ENCODE measurements at regions not wholly inside any gene's neighbourhood (a gene's known extent, or its start where the extent isn't known, plus 50 kb on each side); places are given as distances from the start of the nearest gene placed in this dataset.

DNA sequence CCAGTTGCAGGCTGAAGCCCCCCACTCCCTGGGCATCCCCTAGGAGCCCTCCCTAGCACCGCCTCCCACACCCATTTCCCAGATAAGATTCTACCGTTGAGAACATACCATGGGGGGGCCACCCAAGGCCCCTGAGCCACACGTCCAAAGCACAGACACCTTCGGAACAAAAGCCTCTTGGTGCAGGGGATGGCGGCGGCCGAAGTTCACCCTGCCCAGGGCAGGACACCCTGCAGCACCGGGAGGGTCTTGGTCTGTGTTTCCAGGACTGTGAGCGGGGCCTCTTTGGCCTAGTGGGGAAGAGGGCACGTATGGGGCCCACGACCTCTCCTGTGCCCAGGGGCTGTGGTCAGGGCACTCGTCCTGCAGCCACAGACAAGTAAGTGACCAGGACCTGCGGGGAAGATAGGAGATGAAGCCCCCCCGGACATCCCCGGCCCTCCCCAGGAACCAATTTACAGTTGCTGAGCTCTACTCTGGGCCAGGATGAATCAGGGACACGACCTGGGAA lies 154.3 kb upstream of the C14orf180 start:
- Histone ChIP-seq H3K4me1 (ENCODE audit: low read depth) (no peaks in the 10 kb centered on the region), H3K36me3 (ENCODE audit: low read depth) (no peaks in the 10 kb centered on the region), H3K4me3 (no peak overlapping the region), H3K9me3 (no peaks in the 10 kb centered on the region)
- TF ChIP-seq, protein P1, sequence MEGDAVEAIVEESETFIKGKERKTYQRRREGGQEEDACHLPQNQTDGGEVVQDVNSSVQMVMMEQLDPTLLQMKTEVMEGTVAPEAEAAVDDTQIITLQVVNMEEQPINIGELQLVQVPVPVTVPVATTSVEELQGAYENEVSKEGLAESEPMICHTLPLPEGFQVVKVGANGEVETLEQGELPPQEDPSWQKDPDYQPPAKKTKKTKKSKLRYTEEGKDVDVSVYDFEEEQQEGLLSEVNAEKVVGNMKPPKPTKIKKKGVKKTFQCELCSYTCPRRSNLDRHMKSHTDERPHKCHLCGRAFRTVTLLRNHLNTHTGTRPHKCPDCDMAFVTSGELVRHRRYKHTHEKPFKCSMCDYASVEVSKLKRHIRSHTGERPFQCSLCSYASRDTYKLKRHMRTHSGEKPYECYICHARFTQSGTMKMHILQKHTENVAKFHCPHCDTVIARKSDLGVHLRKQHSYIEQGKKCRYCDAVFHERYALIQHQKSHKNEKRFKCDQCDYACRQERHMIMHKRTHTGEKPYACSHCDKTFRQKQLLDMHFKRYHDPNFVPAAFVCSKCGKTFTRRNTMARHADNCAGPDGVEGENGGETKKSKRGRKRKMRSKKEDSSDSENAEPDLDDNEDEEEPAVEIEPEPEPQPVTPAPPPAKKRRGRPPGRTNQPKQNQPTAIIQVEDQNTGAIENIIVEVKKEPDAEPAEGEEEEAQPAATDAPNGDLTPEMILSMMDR (IDR thresholded peaks at IDR 0.05) = no peak
- intact Hi-C loops (cut with DNase I, micrococcal nuclease) = no loop called here
- no peak for DNase-seq
- ATAC-seq = no peak

DNA sequence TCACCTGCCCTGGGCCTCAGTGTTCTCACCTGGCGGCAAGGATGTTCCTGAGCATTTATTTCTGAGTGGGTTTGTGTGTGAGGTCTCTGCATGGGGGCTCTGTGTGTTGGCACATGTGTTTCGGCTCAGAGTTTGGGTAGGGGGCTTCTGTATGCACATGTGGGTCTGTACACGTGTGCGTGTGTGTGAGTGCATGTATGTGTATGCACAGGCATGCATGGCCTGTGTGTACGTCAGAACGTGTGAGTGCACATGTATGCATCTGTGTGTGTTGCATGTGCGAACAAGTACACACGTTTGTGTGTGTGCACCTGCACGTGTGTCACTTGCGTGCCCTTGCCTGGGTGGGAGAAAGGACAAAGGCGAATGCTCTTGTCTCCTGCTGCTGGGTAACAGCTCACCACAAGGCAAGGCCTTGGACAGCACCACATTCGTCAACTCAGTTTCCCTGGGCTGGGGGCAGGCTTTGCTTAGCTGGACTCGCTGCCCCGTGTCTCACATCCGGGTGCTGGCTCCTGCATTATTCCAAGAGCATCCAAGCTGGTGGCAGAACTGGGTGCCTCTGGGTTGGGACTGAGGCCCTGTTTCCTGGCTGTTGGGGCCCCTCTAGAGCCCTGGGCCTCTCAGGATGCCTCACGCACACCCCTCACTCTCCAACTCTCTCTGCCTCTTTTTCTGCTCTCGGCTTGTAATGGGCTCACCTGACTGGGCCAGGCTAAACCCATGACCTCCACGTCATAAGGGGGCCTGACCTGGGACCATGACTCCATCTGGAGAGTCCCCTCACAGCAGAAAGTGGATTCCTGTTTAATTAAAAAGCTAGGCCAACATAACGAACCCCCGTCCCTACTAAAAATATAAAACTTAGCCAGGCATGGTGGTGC lies 153.6 kb upstream of the C14orf180 start:
- no peaks in the 10 kb centered on the region for H3K36me3 ChIP-seq (ENCODE audit: low read depth)
- no peak overlapping the region for H3K4me3 ChIP-seq
- H3K4me1 ChIP-seq (ENCODE audit: low read depth) = no peaks in the 10 kb centered on the region
- TF ChIP-seq, protein P1 (IDR thresholded peaks at IDR 0.05) = no peak
- no peaks in the 10 kb centered on the region for H3K9me3 ChIP-seq
- no peak for ATAC-seq
- DNase-seq = no peak
- intact Hi-C loops (cut with DNase I, micrococcal nuclease) = no loop called here

DNA sequence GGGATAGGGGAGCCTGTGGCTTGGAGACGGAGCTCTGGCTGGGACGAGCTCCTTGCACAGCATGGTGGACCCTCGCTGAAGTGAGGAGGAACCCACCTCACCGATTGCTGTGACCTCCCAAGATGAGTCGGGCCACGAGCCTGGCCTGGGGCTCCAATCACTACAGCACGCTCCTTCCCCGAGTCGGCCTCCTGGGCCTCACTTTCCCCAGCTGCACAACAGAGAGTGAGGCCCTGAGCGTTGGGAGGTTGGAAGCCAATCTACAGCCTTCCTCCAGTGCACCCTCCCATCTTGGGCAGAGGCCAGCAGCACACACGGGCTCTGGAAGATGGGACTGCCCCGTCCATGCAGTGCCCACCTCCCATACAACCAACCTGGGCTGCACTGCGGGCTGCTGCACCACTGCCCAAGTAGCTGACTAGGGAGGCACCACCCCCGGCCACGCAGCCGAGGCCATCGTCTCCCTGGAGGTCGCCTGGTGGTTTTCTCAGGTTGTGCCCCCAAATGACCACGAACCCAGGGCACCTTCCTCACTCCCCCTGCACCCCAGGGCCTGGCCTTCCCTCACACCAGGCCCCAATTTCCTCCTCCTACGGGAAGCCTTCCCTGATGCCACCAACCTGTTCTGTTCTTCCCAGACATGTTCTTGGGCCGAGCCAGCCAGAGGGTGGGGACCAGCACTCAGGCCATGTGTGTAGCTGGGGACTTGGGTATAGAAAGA lies 152.3 kb upstream of the C14orf180 start:
- intact Hi-C loops (cut with DNase I, micrococcal nuclease) = no loop called here
- no peak overlapping the region for H3K4me3 ChIP-seq
- no peaks in the 10 kb centered on the region for H3K36me3 ChIP-seq (ENCODE audit: low read depth)
- no peaks in the 10 kb centered on the region for H3K9me3 ChIP-seq
- no peak for ATAC-seq
- TF ChIP-seq, protein P1 (IDR thresholded peaks at IDR 0.05) = no peak
- H3K4me1 ChIP-seq (ENCODE audit: low read depth) = no peaks in the 10 kb centered on the region
- no peak for DNase-seq

DNA sequence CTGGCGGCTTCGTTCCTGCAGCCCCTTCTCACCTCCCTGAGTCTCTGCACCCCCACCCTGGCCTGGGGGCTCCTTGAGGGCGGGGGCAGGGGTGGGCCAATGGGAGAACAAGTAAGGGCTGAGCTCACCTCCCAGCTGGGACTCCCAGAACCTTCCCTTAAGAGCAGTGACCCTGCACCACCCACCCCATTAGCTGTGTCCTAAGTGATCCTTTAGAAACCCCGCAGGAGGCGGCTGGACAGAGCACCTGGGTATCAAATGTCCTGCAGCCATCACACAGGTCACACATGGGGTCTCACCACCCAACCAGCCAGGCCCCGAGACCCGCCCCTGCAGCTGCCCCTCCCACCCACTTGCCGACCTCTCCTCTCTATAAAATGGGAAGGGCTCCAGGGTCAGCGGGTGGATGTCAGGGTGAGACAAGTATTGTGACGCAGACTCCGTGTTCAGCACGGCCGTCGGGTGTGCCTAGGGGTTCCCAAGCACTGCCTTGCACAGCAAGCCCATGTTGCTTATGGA lies 151.2 kb upstream of the C14orf180 start:
- no peaks in the 10 kb centered on the region for H3K9me3 ChIP-seq
- DNase-seq = no peak
- no peaks in the 10 kb centered on the region for H3K4me1 ChIP-seq (ENCODE audit: low read depth)
- intact Hi-C loops (cut with DNase I, micrococcal nuclease) = no loop called here
- TF ChIP-seq, protein P1 (IDR thresholded peaks at IDR 0.05) = no peak
- no peak overlapping the region for H3K4me3 ChIP-seq
- no peak for ATAC-seq
- H3K36me3 ChIP-seq (ENCODE audit: low read depth) = no peaks in the 10 kb centered on the region

DNA sequence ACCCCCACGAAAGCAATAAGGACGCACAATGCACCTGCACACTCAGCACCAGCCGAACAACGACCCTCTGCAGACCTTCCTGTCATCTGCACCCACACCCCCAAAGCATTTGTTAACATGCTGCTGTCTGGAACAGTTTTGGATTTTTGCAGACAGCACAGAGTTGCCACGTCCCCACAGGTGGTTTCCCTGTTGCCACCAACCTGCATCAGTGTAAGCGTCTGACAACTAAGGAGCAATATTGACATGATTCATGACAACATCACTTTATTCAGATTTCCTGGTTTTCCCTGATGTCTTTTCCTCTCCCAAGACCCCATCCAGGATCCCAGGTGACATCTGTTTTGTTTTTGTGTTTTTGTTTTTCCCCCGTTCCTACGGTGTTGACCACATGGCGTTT lies 150.7 kb upstream of the C14orf180 start:
- ATAC-seq = no peak
- no peaks in the 10 kb centered on the region for H3K36me3 ChIP-seq (ENCODE audit: low read depth)
- H3K4me1 ChIP-seq (ENCODE audit: low read depth) = no peaks in the 10 kb centered on the region
- TF ChIP-seq, protein P1 (IDR thresholded peaks at IDR 0.05) = no peak
- no peak overlapping the region for H3K4me3 ChIP-seq
- DNase-seq = no peak
- H3K9me3 ChIP-seq = no peaks in the 10 kb centered on the region
- intact Hi-C loops (cut with DNase I, micrococcal nuclease) = no loop called here

Data from mucosa of descending colon (tissue), 3 donors.